ENCODE measurements at regions not wholly inside any gene's neighbourhood (a gene's known extent, or its start where the extent isn't known, plus 50 kb on each side); places are given as distances from the start of the nearest gene placed in this dataset.

- H4K5ac ChIP-seq (ENCODE audit: insufficient read length, low read depth, low read length): no peak overlapping the region
- no peak overlapping the region for H2BK5ac ChIP-seq (ENCODE audit: low read depth, low read length)
- H3K79me1 ChIP-seq (ENCODE audit: low read depth, low read length): no peaks in the 10 kb centered on the region
- no peak overlapping the region for H3K18ac ChIP-seq (ENCODE audit: extremely low read depth, low read length)
- H3K27me3 ChIP-seq (replicated peaks in 1 of 4; ENCODE audit: control insufficient read depth in 3 of 4, extremely low read depth in 1 of 4, insufficient read depth in 3 of 4, low read length in 3 of 4): no peaks in the 10 kb centered on the region
- ChIA-PET POLR2A (ENCODE audit: partially characterized antibody) (no interaction called here), CTCF (ENCODE audit: partially characterized antibody) (no interaction called here)
- no peaks in the 10 kb centered on the region for H3K36me3 ChIP-seq (ENCODE audit: control insufficient read depth in 2 of 4, insufficient read depth in 4 of 4, low read length in 3 of 4)
- H4K20me1 ChIP-seq (replicated peaks in 1 of 2; ENCODE audit: control insufficient read depth in 1 of 2, insufficient read depth in 2 of 2, low read length in 2 of 2): no peaks in the 10 kb centered on the region
- DNase-seq (ENCODE audit: low read depth in 1 of 2, low spot score in 2 of 2): no peak
- TF ChIP-seq ASH2L (IDR thresholded peaks at IDR 0.05; ENCODE audit: low read length): no peak
- no peak for TF ChIP-seq SIN3A (conservative IDR thresholded peaks at IDR 0.05 in 1 of 2, IDR thresholded peaks at IDR 0.05 in 1 of 2; ENCODE audit: low read depth in 1 of 2, low read length in 2 of 2)
- no peak for TF ChIP-seq PHF8 (conservative IDR thresholded peaks at IDR 0.05; ENCODE audit: low read depth, low read length)
- no peak for TF ChIP-seq POLR2AphosphoS5 (IDR thresholded peaks at IDR 0.05; ENCODE audit: low read depth, low read length)
- TF ChIP-seq NANOG (IDR thresholded peaks at IDR 0.05; ENCODE audit: insufficient read depth, low read depth, low read length, poor library complexity, severe bottlenecking): no peak
- TF ChIP-seq SP4 (IDR thresholded peaks at IDR 0.05; ENCODE audit: low read length): no peak
- no peak overlapping the region for H2BK15ac ChIP-seq (ENCODE audit: low read length)
- 92% methylated on average over 4 of the region's 4 CpGs; no CpG with 5 or more reads in 1 of the 2 experiments for WGBS, 2 experiments (ENCODE audit: extremely low coverage in 1 of 2, insufficient coverage in 1 of 2, insufficient read length in 1 of 2, insufficient replicate concordance in 2 of 2, low coverage in 1 of 2, low lambda C conversion rate in 2 of 2, missing lambda C conversion rate in 1 of 2)
- no peak overlapping the region for H3K56ac ChIP-seq (replicated peaks; ENCODE audit: insufficient read length, low read depth, low read length)
- H2BK12ac ChIP-seq (ENCODE audit: low read depth, low read length): no peak overlapping the region
- no peak overlapping the region for H3K27ac ChIP-seq (ENCODE audit: low read depth, low read length)
- H3K23ac ChIP-seq (ENCODE audit: insufficient read length): no peak overlapping the region
- no peak overlapping the region for H2BK120ac ChIP-seq (replicated peaks; ENCODE audit: low read depth, low read length)
- no peak overlapping the region for H2AFZ ChIP-seq (ENCODE audit: low read length)
- no peak overlapping the region for H4K8ac ChIP-seq (ENCODE audit: extremely low read depth, insufficient read depth, low read length)
- no peaks in the 10 kb centered on the region for H3K4me1 ChIP-seq (replicated peaks in 1 of 4; ENCODE audit: control insufficient read depth in 3 of 4, insufficient read depth in 4 of 4, low read length in 3 of 4)
- H3K9me3 ChIP-seq (ENCODE audit: insufficient read depth in 2 of 2, low read depth in 1 of 2, low read length in 1 of 2): no peaks in the 10 kb centered on the region
- H2AK5ac ChIP-seq (ENCODE audit: low read depth, low read length): no peak overlapping the region
- H3K4ac ChIP-seq (replicated peaks; ENCODE audit: insufficient read length, low read depth, low read length): no peak overlapping the region
- no peak overlapping the region for H3K14ac ChIP-seq (ENCODE audit: insufficient read length)
- no peak overlapping the region for H3K4me3 ChIP-seq (ENCODE audit: extremely low read depth in 1 of 4, insufficient read depth in 2 of 4, low read depth in 3 of 4, low read length in 4 of 4)
- FAIRE-seq: no peak
- no peak overlapping the region for H3K4me2 ChIP-seq (ENCODE audit: insufficient read depth in 1 of 2, low read depth in 2 of 2, low read length in 2 of 2)
- no peaks in the 10 kb centered on the region for H3K23me2 ChIP-seq (ENCODE audit: low read depth, low read length)
- H3K79me2 ChIP-seq (ENCODE audit: control insufficient read depth in 1 of 2, insufficient read depth in 2 of 2, low read length in 2 of 2): no peaks in the 10 kb centered on the region
- H3K9ac ChIP-seq (replicated peaks in 1 of 4; ENCODE audit: extremely low read depth in 1 of 4, low read depth in 3 of 4, low read length in 3 of 4): no peak overlapping the region
- H4K91ac ChIP-seq (replicated peaks; ENCODE audit: insufficient read length, low read length): no peak overlapping the region
- no peak overlapping the region for H2BK20ac ChIP-seq (ENCODE audit: low read length)
Observed at GRCh38 chrX:95878874-95879273, 805.8 kb upstream of the DIAPH2 start.

All from H1 (cell line).